ENCODE measurements at regions not wholly inside any gene's neighbourhood (a gene's known extent, or its start where the extent isn't known, plus 50 kb on each side); places are given as distances from the start of the nearest gene placed in this dataset.

DNA sequence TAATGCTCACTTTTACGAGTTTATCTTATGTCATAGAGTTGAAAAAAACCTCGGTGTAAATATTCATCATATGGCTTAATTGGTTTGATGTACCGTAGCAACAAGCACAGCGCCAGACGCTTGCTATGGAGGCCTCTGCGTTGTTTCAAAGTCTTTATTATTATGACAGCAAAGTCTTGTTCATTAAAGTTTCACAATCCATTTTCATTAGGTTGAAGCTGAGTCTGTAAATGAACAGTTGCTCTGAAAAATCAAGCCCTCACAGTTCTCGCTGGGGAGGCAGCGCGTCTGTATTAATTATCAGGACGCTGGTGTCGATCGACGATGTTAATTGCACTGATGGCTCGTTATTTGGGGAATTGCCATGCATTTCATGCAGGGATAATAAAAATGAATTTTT is 185.6 kb downstream of the INSC start:
- no peaks in the 10 kb centered on the region for H3K27me3 ChIP-seq (ENCODE audit: control insufficient read depth, insufficient read depth, low read length)
- no peak overlapping the region for H3K4me3 ChIP-seq (ENCODE audit: low read length)
- Mint-ChIP-seq H3K4me1 (no peaks in the 10 kb centered on the region), H3K27me3 (ENCODE audit: low read depth in 2 of 2) (no peaks in the 10 kb centered on the region), H3K36me3 (no peaks in the 10 kb centered on the region), H3K4me3 (no peak overlapping the region), H3K9me3 (no peaks in the 10 kb centered on the region), H3K27ac (no peak overlapping the region)
- H3K9me3 ChIP-seq (ENCODE audit: control insufficient read depth, insufficient read depth, low read length): no peaks in the 10 kb centered on the region
- TF ChIP-seq, protein P1, sequence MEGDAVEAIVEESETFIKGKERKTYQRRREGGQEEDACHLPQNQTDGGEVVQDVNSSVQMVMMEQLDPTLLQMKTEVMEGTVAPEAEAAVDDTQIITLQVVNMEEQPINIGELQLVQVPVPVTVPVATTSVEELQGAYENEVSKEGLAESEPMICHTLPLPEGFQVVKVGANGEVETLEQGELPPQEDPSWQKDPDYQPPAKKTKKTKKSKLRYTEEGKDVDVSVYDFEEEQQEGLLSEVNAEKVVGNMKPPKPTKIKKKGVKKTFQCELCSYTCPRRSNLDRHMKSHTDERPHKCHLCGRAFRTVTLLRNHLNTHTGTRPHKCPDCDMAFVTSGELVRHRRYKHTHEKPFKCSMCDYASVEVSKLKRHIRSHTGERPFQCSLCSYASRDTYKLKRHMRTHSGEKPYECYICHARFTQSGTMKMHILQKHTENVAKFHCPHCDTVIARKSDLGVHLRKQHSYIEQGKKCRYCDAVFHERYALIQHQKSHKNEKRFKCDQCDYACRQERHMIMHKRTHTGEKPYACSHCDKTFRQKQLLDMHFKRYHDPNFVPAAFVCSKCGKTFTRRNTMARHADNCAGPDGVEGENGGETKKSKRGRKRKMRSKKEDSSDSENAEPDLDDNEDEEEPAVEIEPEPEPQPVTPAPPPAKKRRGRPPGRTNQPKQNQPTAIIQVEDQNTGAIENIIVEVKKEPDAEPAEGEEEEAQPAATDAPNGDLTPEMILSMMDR (IDR thresholded peaks at IDR 0.05): no peak
- WGBS (ENCODE audit: insufficient coverage): 97% methylated on average over 14 of the region's 14 CpGs
- no peak overlapping the region for H3K27ac ChIP-seq (ENCODE audit: low read length)
- DNase-seq (no peak), ATAC-seq (no peak)
- no peaks in the 10 kb centered on the region for H3K36me3 ChIP-seq (ENCODE audit: control insufficient read depth, insufficient read depth, low read length)
- no peaks in the 10 kb centered on the region for H3K4me1 ChIP-seq (ENCODE audit: control insufficient read depth, insufficient read depth, low read length)
- intact Hi-C loops (cut with micrococcal nuclease): no loop called here

DNA sequence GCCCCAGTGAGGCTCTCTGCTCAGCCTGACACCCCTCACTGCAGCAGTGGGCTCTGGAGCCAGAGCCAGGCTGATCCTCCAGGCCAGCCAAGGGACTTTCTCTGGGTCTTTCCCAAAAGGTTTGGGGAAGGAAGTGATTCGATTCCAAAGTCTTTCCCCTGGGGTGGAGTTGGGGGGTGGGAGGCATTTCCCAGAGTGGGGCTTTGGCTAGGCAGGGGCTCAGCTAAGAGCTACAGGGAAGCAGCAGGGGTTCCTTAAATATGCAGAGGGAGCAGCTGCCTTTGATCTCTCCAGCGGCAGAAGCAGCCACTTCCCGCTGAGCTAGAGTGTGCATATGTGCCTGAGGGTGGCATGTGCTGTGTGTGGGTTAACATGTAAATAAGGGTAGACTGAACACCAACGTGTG is 192.9 kb downstream of the INSC start:
- Histone ChIP-seq H3K4me3 (ENCODE audit: low read length) (no peak overlapping the region), H3K9me3 (ENCODE audit: control insufficient read depth, insufficient read depth, low read length) (peaks cover 4% of the 10 kb centered on the region), H3K4me1 (ENCODE audit: control insufficient read depth, insufficient read depth, low read length) (no peaks in the 10 kb centered on the region), H3K27me3 (ENCODE audit: control insufficient read depth, insufficient read depth, low read length) (no peaks in the 10 kb centered on the region), H3K36me3 (ENCODE audit: control insufficient read depth, insufficient read depth, low read length) (no peaks in the 10 kb centered on the region), H3K27ac (ENCODE audit: low read length) (no peak overlapping the region)
- H3K27ac Mint-ChIP-seq: no peak overlapping the region
- TF ChIP-seq, protein P1 (IDR thresholded peaks at IDR 0.05): no peak
- DNase-seq: no peak
- H3K9me3 Mint-ChIP-seq: peaks cover 2 to 6% of the 10 kb centered on the region in 2 donors
- H3K36me3 Mint-ChIP-seq: no peaks in the 10 kb centered on the region
- no peak for ATAC-seq
- H3K4me1 Mint-ChIP-seq: no peaks in the 10 kb centered on the region
- 19% methylated on average over 4 of the region's 4 CpGs for WGBS (ENCODE audit: insufficient coverage)
- no peak overlapping the region for H3K4me3 Mint-ChIP-seq
- H3K27me3 Mint-ChIP-seq (ENCODE audit: low read depth in 2 of 2): peaks cover 0 to 6% of the 10 kb centered on the region in 2 donors
- intact Hi-C loops (cut with micrococcal nuclease): no loop called here

DNA sequence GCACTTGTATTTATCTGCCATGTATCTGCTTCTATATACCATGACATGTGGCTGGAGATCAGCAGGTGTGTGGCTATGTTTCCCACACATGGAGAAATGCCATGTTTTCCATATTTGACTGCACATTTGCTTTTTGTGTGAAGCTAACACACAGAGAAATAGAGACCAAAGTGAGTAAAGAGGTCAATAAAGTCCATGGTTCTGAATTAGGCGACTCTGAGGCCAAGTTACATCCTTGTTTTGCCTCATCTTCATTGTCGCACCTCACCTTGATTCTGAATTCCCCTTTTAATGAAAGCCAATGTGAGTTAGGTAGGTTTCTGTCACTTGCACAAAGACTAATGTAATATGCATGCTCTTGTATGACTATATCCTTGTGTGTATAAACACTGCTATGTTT is 194.1 kb downstream of the INSC start:
- intact Hi-C loops (cut with micrococcal nuclease): no loop called here
- DNase-seq (no peak), ATAC-seq (no peak)
- peaks cover 2 to 6% of the 10 kb centered on the region in 2 donors for H3K9me3 Mint-ChIP-seq
- H3K4me3 ChIP-seq (ENCODE audit: low read length): no peak overlapping the region
- WGBS (ENCODE audit: insufficient coverage): 80% methylated on average over 2 of the region's 2 CpGs
- H3K27me3 ChIP-seq (ENCODE audit: control insufficient read depth, insufficient read depth, low read length): no peaks in the 10 kb centered on the region
- TF ChIP-seq, protein P1 (IDR thresholded peaks at IDR 0.05): no peak
- no peak overlapping the region for H3K27ac Mint-ChIP-seq
- H3K4me3 Mint-ChIP-seq: no peak overlapping the region
- peaks cover 0 to 6% of the 10 kb centered on the region in 2 donors for H3K27me3 Mint-ChIP-seq (ENCODE audit: low read depth in 2 of 2)
- H3K9me3 ChIP-seq (ENCODE audit: control insufficient read depth, insufficient read depth, low read length): peaks cover 4% of the 10 kb centered on the region
- H3K36me3 ChIP-seq (ENCODE audit: control insufficient read depth, insufficient read depth, low read length): no peaks in the 10 kb centered on the region
- H3K4me1 ChIP-seq (ENCODE audit: control insufficient read depth, insufficient read depth, low read length): no peaks in the 10 kb centered on the region
- no peak overlapping the region for H3K27ac ChIP-seq (ENCODE audit: low read length)
- H3K4me1 Mint-ChIP-seq: no peaks in the 10 kb centered on the region
- H3K36me3 Mint-ChIP-seq: no peaks in the 10 kb centered on the region

DNA sequence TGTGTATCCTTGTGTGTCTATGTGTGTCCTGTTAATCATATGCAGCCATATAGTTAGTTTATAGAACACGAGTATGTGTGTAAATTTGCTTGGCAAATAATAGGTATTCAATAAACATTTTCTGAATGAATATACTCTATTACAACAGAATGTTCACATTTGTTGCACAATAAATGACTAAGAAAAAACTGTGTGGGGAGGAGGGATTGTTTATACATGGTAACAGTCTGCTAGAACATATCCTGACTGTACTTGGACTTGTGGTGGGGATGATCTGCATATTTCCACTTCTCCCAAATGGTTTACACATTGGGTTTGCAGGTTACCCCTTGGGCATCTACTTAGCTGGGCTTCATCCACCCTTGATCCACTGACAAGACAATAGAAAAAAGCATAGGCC is 194.6 kb downstream of the INSC start:
- DNase-seq (no peak), ATAC-seq (no peak)
- Mint-ChIP-seq H3K27ac (no peak overlapping the region), H3K9me3 (peaks cover 2 to 6% of the 10 kb centered on the region in 2 donors), H3K36me3 (no peaks in the 10 kb centered on the region), H3K4me3 (no peak overlapping the region), H3K27me3 (ENCODE audit: low read depth in 2 of 2) (peaks cover 0 to 6% of the 10 kb centered on the region in 2 donors), H3K4me1 (no peaks in the 10 kb centered on the region)
- Histone ChIP-seq H3K9me3 (ENCODE audit: control insufficient read depth, insufficient read depth, low read length) (peaks cover 4% of the 10 kb centered on the region), H3K27me3 (ENCODE audit: control insufficient read depth, insufficient read depth, low read length) (no peaks in the 10 kb centered on the region), H3K4me3 (ENCODE audit: low read length) (no peak overlapping the region), H3K36me3 (ENCODE audit: control insufficient read depth, insufficient read depth, low read length) (no peaks in the 10 kb centered on the region), H3K4me1 (ENCODE audit: control insufficient read depth, insufficient read depth, low read length) (no peaks in the 10 kb centered on the region), H3K27ac (ENCODE audit: low read length) (no peak overlapping the region)
- intact Hi-C loops (cut with micrococcal nuclease): no loop called here
- no CpG with 5 or more reads among the region's 1 CpG for WGBS (ENCODE audit: insufficient coverage)
- TF ChIP-seq, protein P1 (IDR thresholded peaks at IDR 0.05): no peak

All from natural killer cell (primary cell).